Breast epithelium (tissue), 4 donors: ENCODE measurements at regions not wholly inside any gene's neighbourhood (a gene's known extent, or its start where the extent isn't known, plus 50 kb on each side); places are given as distances from the start of the nearest gene placed in this dataset.

Source experiments
- DNase-seq, 2 donors: peaks; one replicate each; pipeline ENCODE4 v3.0.0-alpha.2; 2019; ENCODE audit warnings: low spot score in 2 of 2
- H3K27ac ChIP-seq, 2 donors: fragments of 200-600 bp; sonication (generic) in 1 of 2; one replicate each; pipeline ENCODE4 v1.5.1; 2016 to 2019; ENCODE audit warnings: mild to moderate bottlenecking in 1 of 2
- H3K27me3 ChIP-seq, 2 donors: fragments of 200-600 bp; sonication (generic) in 1 of 2; one replicate each; pipeline versions ENCODE4 v1.5.1 to v1.6.0; 2017 to 2019; ENCODE audit warnings: control low read depth in 1 of 2, mild to moderate bottlenecking in 1 of 2
- H3K36me3 ChIP-seq: fragments of 200-600 bp; one replicate; pipeline ENCODE4 v1.5.1; 2019
- H3K4me1 ChIP-seq, 2 donors: fragments of 200-600 bp; sonication (generic); one replicate each; pipeline ENCODE4 v1.5.1; 2016 to 2019; ENCODE audit warnings: control low read depth in 1 of 2
- H3K4me3 ChIP-seq, 3 donors: fragments of 200-600 bp; sonication (generic); 1 replicate in 2 of 3; 2 replicates in 1 of 3; pipeline ENCODE4 v1.5.1; 2016 to 2019; ENCODE audit warnings: mild to moderate bottlenecking in 3 of 3, moderate library complexity in 2 of 3
- H3K9me3 ChIP-seq, 2 donors: fragments of 200-600 bp; sonication (generic) in 1 of 2; one replicate each; pipeline ENCODE4 v1.5.1; 2016 to 2019; ENCODE audit warnings: control low read depth in 1 of 2
- CTCF ChIP-seq, 3 donors: fragments of 450-650 bp; IDR thresholded peaks; one replicate each; pipeline ENCODE4 v1.5.1; 2016 to 2017; ENCODE audit warnings: antibody characterized with exemption in 3 of 3, mild to moderate bottlenecking in 3 of 3, moderate library complexity in 3 of 3
- POLR2A ChIP-seq: fragments of 450-650 bp; IDR thresholded peaks from one replicate; pipeline ENCODE4 v1.6.1; 2016; ENCODE audit warnings: antibody characterized with exemption, mild to moderate bottlenecking, moderate library complexity
- POLR2AphosphoS5 ChIP-seq, 3 donors: sonication (generic); formaldehyde crosslinking; IDR thresholded peaks; one replicate each; pipeline ENCODE4 v1.6.1; 2017; ENCODE audit warnings: antibody characterized with exemption in 3 of 3
- intact Hi-C: fragments of 100-400 bp; cut with DNase I; formaldehyde crosslinking; loops from one replicate; pipeline ENCODE4 v1.15.1; 2023; ENCODE audit warnings: low total_unique reads

GRCh38 chr13:71306821-71307220, 560.2 kb downstream of the DACH1 start:
- Histone ChIP-seq H3K4me1 (no peaks in the 10 kb centered on the region), H3K27ac (no peak overlapping the region)
- intact Hi-C loops: no loop called here

GRCh38 chr13:71304861-71305260, 562.1 kb downstream of the DACH1 start:
- intact Hi-C loops: no loop called here
- TF ChIP-seq POLR2AphosphoS5 (IDR thresholded peaks at IDR 0.05): no peak
- no peak for TF ChIP-seq POLR2A
- no peak for TF ChIP-seq CTCF (IDR thresholded peaks at IDR 0.05)
- Histone ChIP-seq H3K36me3 (no peaks in the 10 kb centered on the region), H3K4me1 (no peaks in the 10 kb centered on the region), H3K4me3 (no peak overlapping the region), H3K27ac (no peak overlapping the region), H3K9me3 (no peaks in the 10 kb centered on the region), H3K27me3 (no peaks in the 10 kb centered on the region)
- no peak for DNase-seq

More at GRCh38 chr13:71306821-71307220, 560.2 kb downstream of the DACH1 start:
- Histone ChIP-seq H3K9me3 (no peaks in the 10 kb centered on the region), H3K36me3 (no peaks in the 10 kb centered on the region), H3K27me3 (no peaks in the 10 kb centered on the region), H3K4me3 (no peak overlapping the region)
- DNase-seq: no peak
- TF ChIP-seq CTCF (IDR thresholded peaks at IDR 0.05) (no peak), POLR2A (no peak)

- Histone ChIP-seq H3K4me3 (no peak overlapping the region), H3K4me1 (no peaks in the 10 kb centered on the region), H3K9me3 (no peaks in the 10 kb centered on the region), H3K36me3 (no peaks in the 10 kb centered on the region), H3K27ac (no peak overlapping the region), H3K27me3 (no peaks in the 10 kb centered on the region)
- TF ChIP-seq POLR2A (no peak), POLR2AphosphoS5 (IDR thresholded peaks at IDR 0.05) (no peak), CTCF (IDR thresholded peaks at IDR 0.05) (no peak)
- DNase-seq: no peak
- intact Hi-C loops: no loop called here
Observed at GRCh38 chr13:71303144-71303543, 563.9 kb downstream of the DACH1 start.

GRCh38 chr13:71300602-71301001, 566.4 kb downstream of the DACH1 start:
- no peaks in the 10 kb centered on the region for H3K9me3 ChIP-seq
- no peak for TF ChIP-seq POLR2A
- no peak overlapping the region for H3K27ac ChIP-seq
- no peaks in the 10 kb centered on the region for H3K27me3 ChIP-seq
- H3K36me3 ChIP-seq: no peaks in the 10 kb centered on the region
- H3K4me1 ChIP-seq: no peaks in the 10 kb centered on the region
- intact Hi-C loops: no loop called here
- no peak overlapping the region for H3K4me3 ChIP-seq
- DNase-seq: no peak

GRCh38 chr13:71291842-71292146, 575.2 kb downstream of the DACH1 start:
- Histone ChIP-seq H3K9me3 (no peaks in the 10 kb centered on the region), H3K27ac (no peak overlapping the region), H3K36me3 (no peaks in the 10 kb centered on the region), H3K4me3 (peak overlapping the region in 1 of 3 donors; percentile 71), H3K4me1 (no peaks in the 10 kb centered on the region), H3K27me3 (no peaks in the 10 kb centered on the region)
- intact Hi-C loops: no loop called here
- TF ChIP-seq POLR2A (no peak), POLR2AphosphoS5 (IDR thresholded peaks at IDR 0.05) (no peak), CTCF (IDR thresholded peaks at IDR 0.05) (no peak)
- no peak for DNase-seq
